Neural cell (in vitro differentiated cells): ENCODE measurements at regions not wholly inside any gene's neighbourhood (a gene's known extent, or its start where the extent isn't known, plus 50 kb on each side); places are given as distances from the start of the nearest gene placed in this dataset.

Experiments used
- H2AFZ ChIP-seq: fragments of 200-600, 300-800 bp; sonication (generic), shearing (Covaris generic); 2 replicates; pipeline ENCODE4 v1.6.0; 2014; ENCODE audit warnings: low read depth, mild to moderate bottlenecking, antibody characterized with exemption, low read length, moderate library complexity
- H3F3A ChIP-seq: fragments of 200-600 bp; shearing (Covaris generic); 2 replicates; pipeline ENCODE4 v1.6.1; 2016; ENCODE audit warnings: mild to moderate bottlenecking, moderate library complexity, mixed read lengths, antibody characterized with exemption, low read length; ENCODE audit not compliant: insufficient read depth, poor library complexity, severe bottlenecking
- H3K27ac ChIP-seq: fragments of 200-600, 300-800 bp; sonication (generic), shearing (Covaris generic); 2 replicates; pipeline ENCODE4 v1.5.1; 2014; ENCODE audit warnings: mild to moderate bottlenecking, low read length, moderate library complexity
- H3K27me3 ChIP-seq: fragments of 300-800, 200-600 bp; sonication (generic), shearing (Covaris generic); 2 replicates; pipeline ENCODE4 v1.6.0; 2014; ENCODE audit warnings: mild to moderate bottlenecking, low read depth, low read length, moderate library complexity; ENCODE audit not compliant: insufficient read depth
- H3K36me3 ChIP-seq: fragments of 300-800, 200-600 bp; sonication (generic), shearing (Covaris generic); 2 replicates; pipeline ENCODE4 v1.5.1; 2014; ENCODE audit warnings: mild to moderate bottlenecking, antibody characterized with exemption, low read length, moderate library complexity; ENCODE audit not compliant: insufficient read depth
- H3K4me2 ChIP-seq: fragments of 300-800, 200-600 bp; sonication (generic), shearing (Covaris generic); 2 replicates; pipeline ENCODE4 v1.6.0; 2014; ENCODE audit warnings: mild to moderate bottlenecking, low read length
- H3K4me3 ChIP-seq: fragments of 300-800, 200-600 bp; sonication (generic), shearing (Covaris generic); 2 replicates; pipeline ENCODE4 v1.5.1; 2014; ENCODE audit warnings: mild to moderate bottlenecking, low read length, moderate library complexity
- H3K79me2 ChIP-seq: fragments of 200-600 bp; shearing (Covaris generic); replicated peaks from 2 replicates; pipeline ENCODE4 v1.6.0; 2014; ENCODE audit warnings: mild to moderate bottlenecking, low read length, moderate library complexity; ENCODE audit not compliant: insufficient read depth
- H3K9ac ChIP-seq: fragments of 300-800, 200-600 bp; sonication (generic), shearing (Covaris generic); 2 replicates; pipeline ENCODE4 v1.6.1; 2016; ENCODE audit warnings: mild to moderate bottlenecking, low read length, mixed read lengths
- H3K9me2 ChIP-seq: fragments of 200-600 bp; shearing (Covaris generic); 2 replicates; pipeline ENCODE4 v1.6.1; 2016; ENCODE audit warnings: mild to moderate bottlenecking, low read length, mixed read lengths; ENCODE audit not compliant: insufficient read depth
- H3K9me3 ChIP-seq: fragments of 200-600, 300-800 bp; sonication (generic), shearing (Covaris generic); 2 replicates; pipeline ENCODE4 v1.6.1; 2016; ENCODE audit warnings: mild to moderate bottlenecking, mixed run types, low read length, moderate library complexity, mixed read lengths
- H4K20me1 ChIP-seq: fragments of 200-600 bp; shearing (Covaris generic); 2 replicates; pipeline ENCODE4 v1.6.1; 2016; ENCODE audit warnings: mild to moderate bottlenecking, mixed run types; ENCODE audit not compliant: insufficient read depth
- CTCF ChIP-seq: fragments of 450-650 bp; IDR thresholded peaks from 2 replicates; pipeline ENCODE4 v1.5.1; 2014; ENCODE audit warnings: antibody characterized with exemption, mild to moderate bottlenecking, moderate library complexity; ENCODE audit not compliant: poor library complexity, severe bottlenecking
- EP300 ChIP-seq: fragments of 450-650 bp; conservative IDR thresholded peaks from 2 replicates; pipeline ENCODE4 v1.6.1; 2014; ENCODE audit warnings: antibody characterized with exemption, mild to moderate bottlenecking, moderate library complexity; ENCODE audit not compliant: poor library complexity, severe bottlenecking
- EZH2 ChIP-seq: fragments of 200-600, 300-800 bp; shearing (Covaris generic), sonication (generic); IDR thresholded peaks from 2 replicates; pipeline ENCODE4 v1.6.1; 2014; ENCODE audit warnings: antibody characterized with exemption, low read length, borderline replicate concordance, mild to moderate bottlenecking; ENCODE audit not compliant: insufficient read depth, poor library complexity, severe bottlenecking
- MXI1 ChIP-seq: fragments of 450-650 bp; conservative IDR thresholded peaks from 2 replicates; pipeline ENCODE4 v1.6.1; 2014; ENCODE audit warnings: antibody characterized with exemption, mild to moderate bottlenecking; ENCODE audit not compliant: poor library complexity, severe bottlenecking
- POLR2AphosphoS5 ChIP-seq: IDR thresholded peaks from 2 replicates; pipeline ENCODE4 v1.6.1; 2012
- RAD21 ChIP-seq: fragments of 450-650 bp; conservative IDR thresholded peaks from 2 replicates; pipeline ENCODE4 v1.6.1; 2014; ENCODE audit warnings: antibody characterized with exemption, mild to moderate bottlenecking, moderate library complexity
- REST ChIP-seq: IDR thresholded peaks from 2 replicates; pipeline ENCODE4 v1.6.1; 2012; ENCODE audit warnings: borderline replicate concordance
- SMC3 ChIP-seq: fragments of 450-650 bp; conservative IDR thresholded peaks from 2 replicates; pipeline ENCODE4 v1.6.1; 2014; ENCODE audit warnings: antibody characterized with exemption, mild to moderate bottlenecking, moderate library complexity; ENCODE audit not compliant: poor library complexity
- TAF1 ChIP-seq: IDR thresholded peaks from 2 replicates; pipeline ENCODE4 v1.6.1; 2012; ENCODE audit warnings: low read depth

GRCh38 chr2:83109284-83109683 lies 1349.8 kb downstream of the SUCLG1 start:
- H3K9me3 ChIP-seq, result no peaks in the 10 kb centered on the region
- no peak overlapping the region for H3K27ac ChIP-seq
- TF ChIP-seq RAD21 (no peak), MXI1 (no peak), EP300 (no peak), REST (no peak), EZH2 (no peak), SMC3 (no peak), POLR2AphosphoS5 (no peak), CTCF (no peak), TAF1 (no peak)
- no peaks in the 10 kb centered on the region for H3K9me2 ChIP-seq
- no peak overlapping the region for H2AFZ ChIP-seq
- H3F3A ChIP-seq, result no peaks in the 10 kb centered on the region
- no peaks in the 10 kb centered on the region for H3K27me3 ChIP-seq
- H3K9ac ChIP-seq, result no peak overlapping the region
- no peak overlapping the region for H3K4me3 ChIP-seq
- no peak overlapping the region for H3K4me2 ChIP-seq
- no peaks in the 10 kb centered on the region for H4K20me1 ChIP-seq
- H3K79me2 ChIP-seq, result no peaks in the 10 kb centered on the region
- no peaks in the 10 kb centered on the region for H3K36me3 ChIP-seq

GRCh38 chr2:83106853-83107252 lies 1352.2 kb downstream of the SUCLG1 start:
- no peaks in the 10 kb centered on the region for H3K9me2 ChIP-seq
- H3K9me3 ChIP-seq, result no peaks in the 10 kb centered on the region
- no peak overlapping the region for H2AFZ ChIP-seq
- no peak overlapping the region for H3K27ac ChIP-seq
- H3F3A ChIP-seq, result no peaks in the 10 kb centered on the region
- H3K4me2 ChIP-seq, result no peak overlapping the region
- no peak overlapping the region for H3K9ac ChIP-seq
- H3K27me3 ChIP-seq, result no peaks in the 10 kb centered on the region
- H3K36me3 ChIP-seq, result no peaks in the 10 kb centered on the region
- no peaks in the 10 kb centered on the region for H4K20me1 ChIP-seq
- no peak overlapping the region for H3K4me3 ChIP-seq
- TF ChIP-seq CTCF (no peak), MXI1 (no peak), SMC3 (no peak), RAD21 (no peak), EZH2 (no peak), POLR2AphosphoS5 (no peak), EP300 (no peak), REST (no peak), TAF1 (no peak)
- no peaks in the 10 kb centered on the region for H3K79me2 ChIP-seq
